ENCODE measurements at regions not wholly inside any gene's neighbourhood (a gene's known extent, or its start where the extent isn't known, plus 50 kb on each side); places are given as distances from the start of the nearest gene placed in this dataset.
A peak's percentile ranks its signal among the peaks of the same experiment; 100 is the strongest.

DNA sequence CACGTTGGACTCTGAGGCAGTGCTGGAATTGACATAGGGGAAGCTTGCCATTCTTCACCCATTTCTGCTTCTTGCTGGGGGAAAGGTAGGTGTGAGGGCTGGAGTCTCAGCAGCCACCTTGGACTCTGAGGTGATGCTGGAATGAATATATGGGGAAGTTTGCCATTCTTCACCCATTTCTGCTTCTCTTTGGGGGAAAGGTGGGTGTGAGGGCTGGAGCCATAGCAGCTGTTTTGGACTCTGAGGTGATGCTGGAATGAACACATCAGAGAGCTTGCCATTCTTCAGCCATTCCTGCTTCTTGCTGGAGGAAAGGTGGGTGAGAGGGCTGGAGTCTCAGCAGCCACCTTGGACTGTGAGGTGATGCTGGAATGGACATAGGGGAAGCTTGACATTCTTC, 115.1 kb downstream of the CRLF2 start (continued):
- TF ChIP-seq ZNF445 (CRISPR knock-in tag; IDR thresholded peaks at IDR 0.05; ENCODE audit: low read depth) = no peak

DNA sequence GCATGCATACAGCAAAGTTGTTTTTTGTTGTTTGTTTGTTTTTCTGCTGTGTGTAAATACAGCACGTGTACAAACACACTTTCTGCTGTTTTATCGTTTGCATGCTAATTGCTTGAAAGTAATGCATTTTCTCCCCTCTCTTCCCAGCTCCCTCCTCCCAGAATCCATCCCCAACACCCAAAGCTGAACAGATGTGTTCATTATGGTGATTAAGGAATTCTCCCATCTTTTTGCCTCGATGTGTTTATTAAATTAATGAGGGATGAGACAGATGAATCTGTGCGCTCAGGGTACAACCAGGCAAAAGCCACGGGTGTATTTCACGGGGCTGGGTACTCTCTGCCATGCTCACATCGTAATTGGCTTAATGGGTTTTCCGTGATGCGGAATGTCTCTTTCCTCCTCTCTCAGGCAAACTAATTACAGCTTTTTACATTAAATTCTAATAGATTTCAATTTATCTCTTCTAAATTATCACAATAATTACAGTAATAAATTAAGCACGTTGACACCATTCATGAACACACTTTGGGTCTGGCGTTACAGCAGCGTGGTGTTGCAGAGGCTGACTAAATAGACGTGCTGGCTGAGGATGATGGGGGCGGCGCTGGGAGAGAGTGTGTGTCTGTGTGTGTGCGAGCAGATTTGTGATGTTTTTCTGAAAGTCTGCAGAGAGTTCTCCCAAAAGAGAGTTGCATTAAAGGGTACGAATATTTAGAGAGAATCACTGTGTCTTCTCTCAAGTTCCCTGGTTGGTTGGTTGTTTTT, 117.7 kb downstream of the CRLF2 start:
- POLR2A ChIA-PET = no interaction called here
- FAIRE-seq = no peak
- Histone ChIP-seq H3K4me2 (ENCODE audit: insufficient read depth, low read length) (no peak overlapping the region), H3K27ac (ENCODE audit: extremely low read depth, low read depth, low read length) (no peak overlapping the region), H2AFZ (ENCODE audit: low read depth, low read length) (no peak overlapping the region), H4K20me1 (replicated peaks; ENCODE audit: control insufficient read depth, insufficient read depth, low read length) (no peaks in the 10 kb centered on the region), H3K9me1 (ENCODE audit: control insufficient read depth, insufficient read depth, low read length) (no peaks in the 10 kb centered on the region), H3K27me3 (ENCODE audit: control insufficient read depth in 2 of 2, insufficient read depth in 2 of 2, low read length in 2 of 2) (peaks cover 0 to 15% of the 10 kb centered on the region in 2 experiments; a peak in 3 of 5 replicates), H3K9me3 (replicated peaks; ENCODE audit: control insufficient read depth, insufficient read depth, low read depth, low read length) (no peaks in the 10 kb centered on the region), H3K9ac (ENCODE audit: insufficient read depth in 1 of 2, low read depth in 2 of 2, low read length in 2 of 2) (no peak overlapping the region), H3K4me1 (replicated peaks in 1 of 2; ENCODE audit: control insufficient read depth in 2 of 2, insufficient read depth in 2 of 2, low read length in 2 of 2) (no peaks in the 10 kb centered on the region), H3K79me2 (ENCODE audit: control insufficient read depth, insufficient read depth, low read length) (no peaks in the 10 kb centered on the region), H3K36me3 (ENCODE audit: control insufficient read depth, insufficient read depth, low read length) (no peaks in the 10 kb centered on the region), H3K4me3 (no peak overlapping the region)
- DNase-seq (ENCODE audit: extremely low read depth in 1 of 4, low spot score in 3 of 4) = no peak
- in situ Hi-C loops (cut with MboI) (no loop called here), intact Hi-C loops (cut with micrococcal nuclease) (no loop called here)
- ATAC-seq = no peak
- CTCF ChIA-PET (ENCODE audit: low intra/inter-chr PET ratio) = no interaction called here
- TF ChIP-seq CBX3 (IDR thresholded peaks at IDR 0.05; ENCODE audit: borderline replicate concordance in 1 of 2, low read length in 2 of 2) = no peak
- peak; percentile 85 for TF ChIP-seq ZNF12 (CRISPR knock-in tag; IDR thresholded peaks at IDR 0.05)
- no peak for TF ChIP-seq TCF7 (IDR thresholded peaks at IDR 0.05; ENCODE audit: borderline replicate concordance)
- TF ChIP-seq ZNF347 (CRISPR knock-in tag; IDR thresholded peaks at IDR 0.05; ENCODE audit: low read depth) = no peak
- TF ChIP-seq REST (IDR thresholded peaks at IDR 0.05; ENCODE audit: borderline replicate concordance) = no peak
- TF ChIP-seq REST (CRISPR knock-in tag; IDR thresholded peaks at IDR 0.05; ENCODE audit: low read depth) = no peak
- WGBS (ENCODE audit: insufficient coverage, low coverage, missing lambda C conversion rate) = 1% methylated on average over 16 of the region's 17 CpGs
- BruUV-seq (replicated peaks) = no TSS peak
